HEK293T (cell line): ENCODE measurements at regions not wholly inside any gene's neighbourhood (a gene's known extent, or its start where the extent isn't known, plus 50 kb on each side); places are given as distances from the start of the nearest gene placed in this dataset.

Experiments
- CTCF ChIA-PET: fragments of 350-600 bp; formaldehyde crosslinking; extraction: SDS; loops from one replicate; lab custom pipeline; 2021; ENCODE audit warnings: antibody characterized with exemption, inconsistent platforms; lab: Yijun Ruan, JAX
- POLR2A ChIA-PET: fragments of 350-600 bp; formaldehyde crosslinking; extraction: SDS; loops from one replicate; lab custom pipeline; 2020; ENCODE audit warnings: antibody characterized with exemption, inconsistent platforms; lab: Yijun Ruan, JAX
- DNase-seq: peaks from one replicate; pipeline ENCODE4 v3.0.0; 2012; ENCODE audit warnings: mixed read lengths; ENCODE audit errors: extremely low spot score
- ARNT ChIP-seq: fragments of 450-650 bp; IDR thresholded peaks from 2 replicates; pipeline ENCODE4 v1.6.1; 2017; ENCODE audit warnings: mild to moderate bottlenecking
- BHLHE40 ChIP-seq: fragments of 450-650 bp; IDR thresholded peaks from 2 replicates; pipeline ENCODE4 v1.6.1; 2016; ENCODE audit warnings: mild to moderate bottlenecking, moderate library complexity, borderline replicate concordance
- CTBP1 ChIP-seq: fragments of 450-650 bp; IDR thresholded peaks from 2 replicates; pipeline ENCODE4 v1.6.1; 2016; ENCODE audit warnings: borderline replicate concordance
- ELF4 ChIP-seq: fragments of 450-650 bp; IDR thresholded peaks from 2 replicates; pipeline ENCODE4 v1.6.1; 2017; ENCODE audit warnings: antibody characterized with exemption
- FOXA1 ChIP-seq: fragments of 450-650 bp; IDR thresholded peaks from 2 replicates; pipeline ENCODE4 v1.6.1; 2016; ENCODE audit warnings: mild to moderate bottlenecking
- FOXK2 ChIP-seq: fragments of 450-650 bp; IDR thresholded peaks from 2 replicates; pipeline ENCODE4 v1.6.1; 2016; ENCODE audit warnings: mild to moderate bottlenecking
- FOXM1 ChIP-seq: fragments of 450-650 bp; IDR thresholded peaks from 2 replicates; pipeline ENCODE4 v1.6.1; 2017; ENCODE audit warnings: mild to moderate bottlenecking, borderline replicate concordance
- HDGF ChIP-seq: fragments of 450-650 bp; IDR thresholded peaks from 2 replicates; pipeline ENCODE4 v1.6.1; 2017; ENCODE audit warnings: antibody characterized with exemption, borderline replicate concordance
- L3MBTL2 ChIP-seq: fragments of 450-650 bp; conservative IDR thresholded peaks from 2 replicates; pipeline ENCODE4 v1.6.1; 2016; ENCODE audit warnings: mild to moderate bottlenecking
- LEF1 ChIP-seq: fragments of 450-650 bp; IDR thresholded peaks from 2 replicates; pipeline ENCODE4 v1.6.1; 2017; ENCODE audit warnings: mild to moderate bottlenecking, borderline replicate concordance
- NFRKB ChIP-seq: fragments of 450-650 bp; IDR thresholded peaks from 2 replicates; pipeline ENCODE4 v1.6.1; 2016; ENCODE audit warnings: mild to moderate bottlenecking, moderate library complexity
- SP1 ChIP-seq: fragments of 450-650 bp; IDR thresholded peaks from 2 replicates; pipeline ENCODE4 v1.6.1; 2017
- SUZ12 ChIP-seq: fragments of 450-650 bp; IDR thresholded peaks from 2 replicates; pipeline ENCODE4 v1.6.1; 2016; ENCODE audit warnings: mild to moderate bottlenecking
- TARDBP ChIP-seq: fragments of 450-650 bp; IDR thresholded peaks from 2 replicates; pipeline ENCODE4 v1.6.1; 2016
- ZNF384 ChIP-seq: fragments of 450-650 bp; IDR thresholded peaks from 2 replicates; pipeline ENCODE4 v1.6.1; 2016
- TF ChIP-seq, protein P1 (sequence below): fragments of 450-650 bp; IDR thresholded peaks from 2 replicates; pipeline ENCODE4 v1.6.1; 2016

DNA sequence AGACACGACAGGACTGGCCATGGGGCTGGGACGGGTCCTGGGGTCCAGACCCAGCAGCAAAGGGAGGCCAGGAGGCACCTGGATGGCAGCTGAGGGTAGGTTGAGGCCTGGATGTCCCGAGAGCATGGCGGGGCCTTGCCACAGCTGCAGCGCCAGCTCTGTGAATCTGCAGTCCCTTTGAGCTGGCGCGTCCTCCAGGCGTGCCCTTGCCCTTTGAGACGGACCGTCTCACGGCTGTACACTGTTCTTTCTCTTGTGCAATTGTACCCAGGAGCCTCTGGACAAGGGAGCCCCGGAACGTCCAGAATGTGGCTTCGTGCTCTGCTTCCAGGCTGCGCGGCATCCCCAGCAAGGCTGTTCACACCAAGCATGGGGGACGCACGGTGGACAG is 69.5 kb upstream of the CIBAR2 start:
- POLR2A ChIA-PET, result no interaction called here
- no peak for TF ChIP-seq BHLHE40
- no peak for TF ChIP-seq L3MBTL2
- no peak for TF ChIP-seq FOXK2
- TF ChIP-seq ELF4, result no peak
- TF ChIP-seq CTBP1, result no peak
- TF ChIP-seq TARDBP, result no peak
- TF ChIP-seq FOXM1, result no peak
- TF ChIP-seq SP1, result no peak
- no peak for TF ChIP-seq NFRKB
- CTCF ChIA-PET, result interaction anchor here (0.5 kb wide), 1 partner anchor 10 kb away, joined by 3 read pairs; no protein-coding TSS in a partner anchor
- no peak for DNase-seq

DNA sequence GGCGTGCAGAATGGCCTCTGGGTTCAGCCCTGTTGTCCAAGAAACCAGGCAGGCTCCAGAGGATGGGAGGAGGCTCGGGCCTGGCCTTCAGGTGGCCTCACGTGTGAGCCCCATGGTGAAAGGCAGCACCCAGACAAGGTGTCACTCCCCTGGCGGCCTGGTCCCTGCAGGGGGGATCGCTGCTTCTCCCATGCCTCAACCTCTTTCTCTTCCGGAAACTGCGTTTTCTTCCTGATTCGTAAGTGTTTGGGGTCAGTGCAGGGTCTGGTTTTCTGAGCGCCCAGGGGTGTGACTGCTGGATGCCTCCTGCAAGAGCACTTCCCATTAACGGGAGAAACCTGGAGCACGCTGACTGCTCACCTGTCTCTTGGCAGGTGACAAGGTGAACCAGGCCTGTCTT is 70.0 kb upstream of the CIBAR2 start:
- TF ChIP-seq CTBP1, result no peak
- no peak for TF ChIP-seq ELF4
- TF ChIP-seq NFRKB, result no peak
- TF ChIP-seq ZNF384, result no peak
- CTCF ChIA-PET, result no interaction called here
- POLR2A ChIA-PET, result no interaction called here
- no peak for DNase-seq

DNA sequence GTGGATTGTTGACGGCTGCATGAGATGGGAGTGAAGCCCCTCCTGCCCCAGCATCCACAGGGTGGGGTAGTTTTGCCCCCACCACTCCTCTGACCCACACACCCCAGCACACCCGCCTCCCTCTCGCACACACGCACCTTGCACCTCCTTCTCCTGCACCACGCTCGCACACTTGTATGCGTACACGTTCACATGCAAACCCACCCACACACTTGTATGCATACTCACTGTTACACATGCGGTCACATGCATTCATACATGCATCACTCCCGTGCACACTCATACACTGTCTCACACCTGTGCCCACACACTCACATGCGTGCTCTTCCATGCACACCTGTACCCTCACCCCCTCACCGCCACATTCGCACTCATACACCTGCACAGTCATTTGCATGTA is 70.5 kb upstream of the CIBAR2 start:
- no peak for DNase-seq
- TF ChIP-seq LEF1 (no peak), FOXM1 (no peak), L3MBTL2 (no peak), ZNF384 (no peak), FOXK2 (no peak), ELF4 (no peak), ARNT (no peak), BHLHE40 (no peak), HDGF (no peak), TARDBP (no peak), SP1 (no peak), SUZ12 (no peak), FOXA1 (no peak), NFRKB (no peak), CTBP1 (no peak)
- TF ChIP-seq, protein P1, sequence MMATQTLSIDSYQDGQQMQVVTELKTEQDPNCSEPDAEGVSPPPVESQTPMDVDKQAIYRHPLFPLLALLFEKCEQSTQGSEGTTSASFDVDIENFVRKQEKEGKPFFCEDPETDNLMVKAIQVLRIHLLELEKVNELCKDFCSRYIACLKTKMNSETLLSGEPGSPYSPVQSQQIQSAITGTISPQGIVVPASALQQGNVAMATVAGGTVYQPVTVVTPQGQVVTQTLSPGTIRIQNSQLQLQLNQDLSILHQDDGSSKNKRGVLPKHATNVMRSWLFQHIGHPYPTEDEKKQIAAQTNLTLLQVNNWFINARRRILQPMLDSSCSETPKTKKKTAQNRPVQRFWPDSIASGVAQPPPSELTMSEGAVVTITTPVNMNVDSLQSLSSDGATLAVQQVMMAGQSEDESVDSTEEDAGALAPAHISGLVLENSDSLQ, result no peak
- POLR2A ChIA-PET, result no interaction called here
- CTCF ChIA-PET, result no interaction called here

DNA sequence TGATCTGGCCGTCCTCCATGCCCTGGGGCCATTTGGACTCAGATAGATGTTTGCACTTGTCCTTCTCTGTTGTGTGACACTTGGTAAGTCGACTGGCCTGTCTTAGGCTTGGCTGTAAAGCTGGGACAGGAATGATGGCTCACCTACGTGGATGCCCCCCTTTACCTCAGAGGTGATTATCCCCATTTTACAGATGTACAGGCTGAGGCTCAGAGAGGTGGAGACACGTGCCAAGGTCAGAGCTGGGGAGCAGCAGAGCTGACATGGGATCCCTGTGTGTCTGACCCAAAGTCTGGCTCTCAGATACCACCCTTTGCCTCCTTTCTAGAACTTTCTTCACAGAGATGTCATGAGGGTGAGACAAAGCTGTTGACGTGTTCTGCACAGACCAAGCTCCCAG is 71.3 kb upstream of the CIBAR2 start:
- ChIA-PET CTCF (interaction anchor here (0.6 kb wide), 1 partner anchor 117 kb away, joined by 3 read pairs; no protein-coding TSS in a partner anchor), POLR2A (no interaction called here)
- no peak for TF ChIP-seq SUZ12
- no peak for TF ChIP-seq ELF4
- no peak for TF ChIP-seq CTBP1
- TF ChIP-seq FOXM1, result no peak
- TF ChIP-seq L3MBTL2, result no peak
- TF ChIP-seq SP1, result no peak
- TF ChIP-seq, protein P1, result no peak
- TF ChIP-seq ARNT, result no peak
- TF ChIP-seq NFRKB, result no peak
- no peak for TF ChIP-seq TARDBP
- no peak for DNase-seq

DNA sequence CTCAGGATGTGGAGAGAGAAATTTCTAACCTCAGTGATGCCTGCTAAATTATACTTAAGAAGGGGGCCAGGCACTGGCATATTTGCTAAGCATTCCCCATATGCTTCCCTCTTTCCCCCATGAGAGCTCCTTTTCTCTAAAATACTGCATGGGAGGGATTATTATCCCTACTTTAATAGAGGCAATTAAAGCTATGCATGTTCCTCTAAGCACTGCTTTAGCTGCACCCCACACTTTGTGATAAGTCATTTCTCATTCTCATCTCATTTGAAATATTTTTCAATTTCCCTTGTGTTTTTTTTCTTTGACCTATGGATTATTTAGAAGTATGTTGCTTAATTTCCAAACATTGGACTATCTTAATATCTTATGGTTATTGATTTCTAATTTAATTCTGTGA is 72.1 kb upstream of the CIBAR2 start:
- ChIA-PET POLR2A (interaction anchor here (1.2 kb wide), 1 partner anchor 8 kb away, joined by 3 read pairs; no protein-coding TSS in a partner anchor), CTCF (interaction anchor here (0.9 kb wide), 1 partner anchor 12 kb away, joined by 4 read pairs; no protein-coding TSS in a partner anchor)
- no peak for TF ChIP-seq CTBP1
- no peak for TF ChIP-seq FOXM1
- no peak for TF ChIP-seq SP1
- TF ChIP-seq TARDBP, result no peak
- no peak for TF ChIP-seq FOXK2
- no peak for TF ChIP-seq NFRKB
- no peak for TF ChIP-seq ZNF384
- no peak for TF ChIP-seq ELF4
- DNase-seq, result no peak

DNA sequence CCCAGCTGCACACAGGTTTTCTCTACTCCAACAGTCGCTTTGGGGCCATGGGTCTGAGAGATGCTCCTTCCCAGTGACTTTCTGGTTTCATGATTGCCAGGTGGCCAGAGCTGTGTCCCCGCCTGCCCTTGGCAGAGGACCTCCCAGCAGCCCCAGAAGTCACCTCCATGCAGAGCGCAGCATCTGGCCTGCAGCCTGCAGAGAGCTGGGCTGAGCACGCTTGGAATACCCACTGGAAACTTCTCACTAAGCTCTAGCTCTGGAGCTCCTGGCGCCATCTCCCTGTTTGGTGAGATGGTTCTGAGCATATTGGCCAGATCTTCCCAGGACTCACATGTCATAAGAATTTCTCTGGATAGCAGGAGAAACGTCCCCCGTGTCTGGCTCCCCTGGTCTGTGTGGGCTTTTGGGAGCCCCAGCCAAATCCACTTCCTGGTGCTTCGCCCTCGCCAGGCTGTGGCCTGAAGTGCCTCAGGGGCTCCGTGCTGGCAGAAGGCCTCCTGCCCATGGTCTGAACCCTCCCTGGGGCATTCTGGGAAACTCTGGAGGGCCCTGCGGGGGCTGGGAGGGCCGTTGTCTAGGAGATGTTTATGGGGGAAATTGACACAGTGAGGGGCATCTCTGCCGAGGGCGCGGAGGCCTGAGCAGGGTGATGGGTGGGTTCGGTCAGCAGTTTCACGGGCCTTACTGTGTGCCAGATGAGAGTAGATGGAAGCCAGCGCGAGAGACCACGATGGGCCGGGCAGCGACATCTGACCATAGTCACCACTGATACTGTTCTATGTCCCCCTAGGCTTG is 73.2 kb upstream of the CIBAR2 start:
- TF ChIP-seq, protein P1, result no peak
- TF ChIP-seq SUZ12 (no peak), FOXM1 (no peak), TARDBP (no peak), FOXK2 (no peak), HDGF (no peak), ZNF384 (no peak), SP1 (no peak), ARNT (no peak), CTBP1 (no peak), FOXA1 (no peak)
- ChIA-PET POLR2A (interaction anchor here (1.2 kb wide), 1 partner anchor 9 kb away, joined by 3 read pairs; no protein-coding TSS in a partner anchor), CTCF (no interaction called here)
- no peak for DNase-seq
